ENCODE measurements at regions not wholly inside any gene's neighbourhood (a gene's known extent, or its start where the extent isn't known, plus 50 kb on each side); places are given as distances from the start of the nearest gene placed in this dataset.

DNA sequence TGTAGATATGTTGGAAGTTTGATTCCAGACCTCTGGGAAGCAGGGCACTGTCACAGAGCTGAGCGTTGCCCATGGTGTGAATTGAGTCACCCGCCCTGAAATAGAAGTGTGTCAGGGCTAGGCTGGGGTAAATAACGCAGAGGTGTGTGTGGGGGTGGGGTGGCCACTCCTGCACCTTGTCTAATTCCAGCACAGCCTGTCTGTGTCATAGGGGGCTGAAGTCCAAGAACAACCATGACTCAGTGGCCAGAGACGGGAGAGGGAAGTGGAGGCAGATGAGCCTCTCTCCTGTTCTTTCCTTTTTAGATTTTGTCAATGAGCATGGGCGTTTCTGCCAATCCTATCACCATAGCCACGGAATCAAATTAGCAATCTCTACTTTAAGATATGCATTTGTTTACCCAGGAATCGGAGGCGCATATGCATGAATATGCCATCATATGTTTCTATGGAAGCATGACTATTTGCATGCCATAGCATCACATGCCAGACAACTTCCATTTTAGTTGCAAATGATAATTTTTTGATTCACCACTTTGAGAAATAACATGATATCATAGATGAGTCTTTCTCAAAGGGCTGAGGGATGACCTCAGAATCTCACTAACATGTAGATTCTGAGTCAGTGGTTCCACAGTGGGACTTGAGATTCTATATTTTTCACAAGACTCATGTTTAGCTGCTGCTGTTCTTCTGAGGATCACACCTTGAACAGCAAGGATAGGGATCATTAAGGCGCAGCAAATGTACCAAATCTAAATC lies 852.9 kb downstream of the DCDC2C start:
- TF ChIP-seq CTCF (IDR thresholded peaks at IDR 0.05) = no peak
- TF ChIP-seq POLR2A (IDR thresholded peaks at IDR 0.05) = no peak
